M059J (cell line): ENCODE measurements at regions not wholly inside any gene's neighbourhood (a gene's known extent, or its start where the extent isn't known, plus 50 kb on each side); places are given as distances from the start of the nearest gene placed in this dataset.

Experiments
- DNase-seq: peaks from one replicate; pipeline ENCODE4 v3.0.0-alpha.2; 2012; ENCODE audit warnings: low read depth

DNA sequence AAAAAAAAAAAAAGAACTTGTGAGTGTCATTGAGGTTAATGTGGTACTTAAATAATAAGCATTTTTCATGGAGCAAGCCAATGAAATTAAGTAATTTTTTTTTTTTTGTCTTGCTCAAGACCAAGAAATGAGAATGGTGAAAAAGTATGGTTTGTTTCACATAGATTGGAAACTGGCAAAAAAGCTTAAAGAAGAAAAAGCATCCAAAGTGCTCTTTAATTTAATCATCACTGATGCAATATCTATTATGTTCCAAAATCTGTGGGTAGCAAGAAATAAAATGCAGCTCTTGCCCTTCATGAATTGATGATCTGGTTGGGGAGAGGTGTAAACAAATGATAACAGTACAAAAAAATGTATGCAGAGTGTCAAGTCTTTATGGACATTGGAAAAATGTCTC is 980.6 kb downstream of the REEP3 start:
- no peak for DNase-seq

DNA sequence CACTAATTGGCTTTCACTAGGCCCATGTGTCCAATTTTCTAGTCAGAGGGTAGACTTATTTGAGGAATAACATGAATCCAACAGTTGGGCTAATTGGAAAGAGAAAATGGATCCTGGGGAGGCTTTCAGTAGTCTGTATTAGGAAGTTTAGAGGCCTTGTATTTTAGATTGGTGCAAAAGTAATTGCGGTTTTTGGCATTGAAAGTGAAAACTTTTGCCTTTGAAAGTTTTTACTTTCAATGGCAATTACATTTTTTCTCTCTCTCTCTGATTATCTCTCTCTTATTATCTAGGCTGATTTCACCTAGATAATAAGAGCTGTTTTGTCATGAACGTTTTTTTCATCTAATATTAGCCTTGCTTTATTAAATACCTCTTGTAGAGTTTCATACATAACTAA is 981.7 kb downstream of the REEP3 start:
- DNase-seq = no peak

DNA sequence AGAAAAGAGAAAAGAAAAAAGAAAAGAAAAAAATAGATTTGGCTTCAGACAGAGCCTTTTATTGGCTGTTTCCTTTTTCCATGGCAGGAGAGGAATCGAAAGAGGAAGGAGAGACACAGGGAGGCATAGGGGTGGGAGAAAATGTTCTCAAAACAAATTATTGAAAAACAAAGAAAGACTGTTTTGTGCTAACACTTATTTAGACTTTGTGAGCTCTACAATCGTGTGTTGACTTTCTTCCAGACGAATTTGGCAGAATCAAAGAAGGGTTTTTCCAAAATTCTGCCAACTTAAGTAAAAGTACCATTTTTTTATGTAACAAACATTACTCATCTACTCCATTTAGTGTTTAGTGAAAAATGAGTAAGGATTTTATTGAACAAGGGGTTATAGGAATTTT is 982.2 kb downstream of the REEP3 start:
- DNase-seq = no peak

DNA sequence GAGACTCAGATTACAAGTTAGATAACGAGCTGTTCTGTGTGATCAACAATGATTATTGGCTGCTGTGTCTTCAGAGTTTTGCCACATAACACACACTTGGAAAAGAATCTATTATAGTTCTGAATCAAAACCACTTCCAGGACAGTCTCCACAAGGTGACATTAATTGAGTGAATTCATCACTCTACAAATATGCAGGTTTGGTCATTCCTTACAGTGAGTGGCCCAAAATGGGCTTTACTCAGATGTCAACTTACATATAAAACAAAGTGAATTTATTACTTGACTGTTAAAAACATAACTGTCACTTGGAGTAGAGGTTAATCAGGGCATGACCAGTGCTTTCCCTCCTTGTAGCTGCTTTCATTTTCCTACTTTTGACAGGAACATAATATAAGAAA is 984.3 kb downstream of the REEP3 start:
- peak; percentile 5 for DNase-seq

DNA sequence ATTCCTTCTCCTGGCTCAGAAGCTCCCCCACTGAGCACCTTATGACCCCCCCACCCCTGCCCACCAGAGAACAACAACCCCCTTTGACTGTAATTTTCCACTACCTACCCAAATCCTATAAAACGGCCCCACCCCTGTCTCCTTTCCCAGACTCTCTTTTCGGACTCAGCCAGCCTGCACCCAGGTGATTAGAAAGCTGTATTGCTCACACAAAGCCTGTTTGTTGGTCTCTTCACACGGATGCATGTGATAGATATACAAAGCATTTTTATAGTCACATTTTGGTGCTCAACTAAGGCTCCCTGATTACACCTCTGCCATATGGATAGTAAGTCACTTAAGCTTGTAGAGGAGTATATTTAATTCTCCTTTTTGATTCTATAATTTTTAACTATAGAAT is 985.8 kb downstream of the REEP3 start:
- DNase-seq = no peak

DNA sequence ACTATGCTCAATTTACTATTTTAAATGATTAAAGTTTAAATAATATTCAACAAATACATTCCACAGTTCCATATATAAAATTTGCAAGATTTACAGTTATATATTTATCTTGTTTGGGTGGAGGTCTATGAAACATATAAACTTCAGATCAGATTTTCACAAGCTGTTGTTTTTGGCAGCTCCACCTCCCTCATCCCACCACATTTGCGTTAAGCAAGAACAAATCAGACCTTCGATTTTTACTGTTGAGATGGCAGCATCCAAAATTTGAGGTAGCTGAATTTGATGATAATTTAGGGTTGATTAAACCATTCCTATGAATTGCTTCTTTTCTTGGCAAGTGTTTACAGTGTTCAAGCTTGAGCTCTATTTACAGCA is 986.4 kb downstream of the REEP3 start:
- no peak for DNase-seq

DNA sequence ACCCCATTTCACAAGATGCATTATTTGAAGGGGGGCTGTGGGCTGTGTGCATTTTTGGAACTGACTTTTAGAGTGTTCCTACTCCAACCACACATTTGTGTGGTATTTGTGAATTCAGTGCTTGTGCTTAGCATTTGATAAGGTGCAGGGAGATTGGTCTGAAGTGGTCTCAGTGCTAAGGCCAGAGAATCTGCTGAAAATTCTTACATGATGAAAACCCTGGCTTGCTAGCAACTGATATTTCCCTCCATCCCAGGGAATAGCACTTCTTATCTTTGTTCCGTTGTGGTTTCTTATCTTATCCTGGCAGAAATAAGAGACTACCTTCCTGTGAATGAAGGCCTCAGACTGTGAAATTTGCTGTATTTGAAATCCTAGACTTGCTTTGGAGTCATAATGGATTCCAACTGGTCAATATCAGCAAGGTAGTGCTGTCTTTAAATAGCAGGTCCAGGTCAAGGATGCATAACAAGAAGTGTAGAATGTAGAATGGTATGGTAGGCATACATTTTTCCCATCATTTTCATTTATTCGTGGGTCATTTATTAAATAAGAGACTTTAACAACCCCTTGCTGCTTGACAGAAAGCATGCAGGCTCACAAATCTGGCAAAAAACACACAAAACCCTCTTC is 986.9 kb downstream of the REEP3 start:
- no peak for DNase-seq

DNA sequence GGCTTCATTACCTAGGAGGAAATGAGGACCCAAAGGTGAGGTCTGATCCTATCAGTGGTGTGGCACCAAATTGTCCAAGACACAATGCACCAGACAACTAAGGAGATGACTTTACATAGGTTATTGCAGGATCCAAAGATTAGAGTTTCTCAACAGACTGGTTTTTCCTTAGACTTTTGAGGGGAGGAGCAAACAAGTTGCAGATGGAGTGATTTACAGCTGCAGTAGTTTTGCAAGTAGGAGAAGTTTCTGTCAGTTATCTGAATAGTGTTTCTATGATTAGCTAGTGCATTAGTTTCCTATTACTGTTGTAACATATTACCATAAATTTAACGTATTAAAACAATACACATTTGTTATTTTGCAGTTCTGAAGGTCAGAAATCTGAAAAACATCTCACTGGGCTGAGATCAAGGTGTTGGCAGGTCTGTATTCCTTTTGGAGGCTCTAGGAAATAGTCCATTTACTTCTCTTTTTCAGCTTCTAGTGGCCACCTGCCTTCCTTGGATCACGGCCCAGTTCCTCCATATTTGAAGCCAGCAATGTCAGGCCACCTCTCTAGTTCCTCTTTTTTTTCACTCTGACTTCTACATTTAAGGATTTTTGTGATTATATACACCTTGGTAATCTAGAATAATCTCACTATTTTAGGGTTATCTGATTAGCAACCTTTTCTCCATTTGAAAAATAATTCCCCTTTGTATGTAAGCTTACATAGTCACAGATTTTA is 994.9 kb downstream of the REEP3 start:
- no peak for DNase-seq

DNA sequence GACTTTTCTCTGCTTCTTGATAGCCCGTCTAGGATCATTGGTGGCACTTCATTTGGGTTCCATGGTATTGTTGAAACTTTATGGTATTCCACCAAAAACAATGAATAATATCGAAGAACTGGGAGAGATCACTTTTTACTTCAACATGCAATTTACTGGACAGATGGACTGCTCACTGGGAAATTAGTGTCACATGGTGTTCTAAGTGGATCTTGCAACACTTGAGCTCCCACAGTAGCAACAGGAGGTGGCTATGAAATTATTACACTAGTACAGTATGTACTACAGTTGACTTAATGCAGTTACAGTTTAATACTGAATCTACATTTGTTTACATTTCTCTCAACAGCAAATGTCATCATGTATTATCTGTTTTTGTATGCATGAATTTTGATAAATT is 997.3 kb downstream of the REEP3 start:
- DNase-seq = no peak

DNA sequence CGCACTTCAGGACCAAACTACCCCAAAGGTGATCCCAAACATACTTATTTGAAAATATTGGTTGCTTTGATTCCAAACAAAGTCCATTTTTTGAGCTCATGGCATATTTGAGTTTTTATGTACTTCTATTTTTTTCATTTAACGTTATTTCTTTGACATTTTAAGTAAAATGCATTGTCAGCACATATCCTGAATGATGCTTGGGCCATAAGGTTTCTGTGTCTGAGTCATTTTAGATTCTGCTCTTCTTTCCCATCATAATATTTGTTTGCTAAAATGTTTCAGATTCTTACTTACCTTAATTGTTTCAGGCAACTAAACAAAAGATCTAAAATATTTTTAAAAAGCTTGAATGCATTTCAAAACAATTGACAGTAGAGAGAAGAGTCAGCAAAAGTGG is 998.2 kb downstream of the REEP3 start:
- no peak for DNase-seq

DNA sequence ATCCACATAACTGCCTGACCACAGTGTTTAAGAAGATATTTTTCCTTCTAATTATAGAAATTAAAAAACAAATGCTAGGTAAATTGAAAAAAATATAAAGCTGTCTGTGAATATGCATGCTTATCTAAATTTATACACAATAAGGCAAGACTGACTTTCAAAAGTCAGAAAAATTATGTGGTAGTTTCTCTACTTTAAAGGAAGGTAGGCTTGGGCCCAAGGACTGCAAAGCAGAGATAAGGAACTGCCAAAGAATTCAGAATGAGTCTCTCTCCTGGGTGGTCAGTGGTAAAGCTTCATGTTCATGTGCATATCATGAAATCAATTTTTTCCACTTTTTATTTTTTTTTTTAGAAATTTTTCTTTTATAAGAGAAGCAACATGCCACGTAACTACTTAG is 998.6 kb downstream of the REEP3 start:
- no peak for DNase-seq

DNA sequence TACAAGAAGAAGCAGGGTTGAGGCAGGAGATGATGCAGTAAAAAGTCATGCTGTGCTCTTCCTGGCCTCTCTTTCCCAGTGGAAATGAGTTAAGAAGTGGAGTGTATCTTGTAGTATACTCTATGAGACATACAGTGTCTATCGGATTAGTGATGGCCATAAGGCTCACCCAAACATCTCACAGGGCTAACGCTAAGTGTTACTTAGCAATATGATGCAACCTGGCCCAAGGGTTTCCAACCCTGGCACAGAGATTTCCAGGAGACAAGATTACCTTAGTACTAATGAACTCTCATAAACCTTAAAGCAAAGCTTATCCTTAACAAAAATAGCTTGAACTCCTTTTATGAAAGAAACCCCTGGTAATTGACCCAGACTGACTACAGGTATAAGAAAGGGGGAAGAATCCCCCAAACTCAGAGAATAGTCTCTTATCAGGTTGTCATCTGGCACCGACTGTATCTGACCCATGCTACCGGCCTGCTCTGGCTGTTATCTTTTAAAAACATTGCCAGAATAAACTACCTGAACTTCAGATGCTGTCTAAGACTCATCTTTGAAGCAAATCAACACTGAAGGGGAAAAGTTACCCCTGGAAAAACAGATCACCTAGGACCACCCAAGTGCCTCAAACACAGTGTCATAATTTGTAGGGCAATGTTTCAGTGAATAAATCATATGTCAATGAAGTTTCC is 1002.0 kb downstream of the REEP3 start:
- no peak for DNase-seq

DNA sequence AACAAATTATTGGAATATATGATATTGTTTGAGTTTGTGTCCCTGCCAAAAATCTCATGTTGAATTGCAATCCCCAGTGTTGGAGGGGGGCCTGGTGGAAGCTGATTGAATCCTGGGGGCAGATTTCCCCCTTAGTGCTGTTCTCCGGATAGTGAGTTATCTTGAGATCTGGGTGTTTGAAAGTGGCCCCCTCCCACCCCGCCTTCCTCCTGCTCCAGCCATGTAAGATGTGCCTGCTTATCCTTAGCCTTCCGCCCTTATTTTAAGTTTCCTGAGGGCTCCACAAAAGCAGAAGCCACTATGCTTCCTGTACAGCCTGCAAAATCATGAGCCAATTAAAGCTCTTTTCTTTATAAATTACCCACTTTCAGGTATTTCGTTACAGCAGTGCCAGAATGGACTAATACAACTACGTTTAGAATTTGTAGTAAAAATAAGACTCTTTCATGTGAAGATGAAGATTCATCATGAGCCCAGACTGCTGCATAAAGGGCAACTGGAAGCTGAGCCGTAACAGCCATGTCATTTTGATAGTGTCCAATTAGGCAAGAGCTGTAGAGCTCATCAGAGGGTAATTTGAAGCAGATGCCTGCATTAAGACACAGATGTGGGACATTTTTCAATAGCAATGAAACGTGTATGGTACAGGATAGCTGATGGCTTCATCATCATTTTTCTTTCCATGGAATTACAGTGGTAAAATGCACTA is 1007.2 kb downstream of the REEP3 start:
- no peak for DNase-seq

DNA sequence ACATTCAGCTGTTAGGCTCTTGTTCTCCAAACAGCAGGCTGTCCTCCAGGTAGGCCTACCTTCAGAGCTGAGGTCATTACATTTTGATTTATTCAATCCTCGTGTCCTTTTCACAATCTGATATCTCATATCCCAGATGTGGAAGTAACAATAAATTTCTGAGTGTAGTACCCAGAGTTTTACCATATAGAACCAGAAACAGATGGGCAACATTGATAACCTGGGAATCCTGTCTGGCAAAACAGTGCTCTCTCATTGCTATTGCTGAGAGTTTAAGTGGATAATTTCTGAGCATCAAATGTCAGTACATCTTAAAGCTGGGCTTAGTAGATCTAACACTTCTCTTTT is 1007.8 kb downstream of the REEP3 start:
- no peak for DNase-seq

DNA sequence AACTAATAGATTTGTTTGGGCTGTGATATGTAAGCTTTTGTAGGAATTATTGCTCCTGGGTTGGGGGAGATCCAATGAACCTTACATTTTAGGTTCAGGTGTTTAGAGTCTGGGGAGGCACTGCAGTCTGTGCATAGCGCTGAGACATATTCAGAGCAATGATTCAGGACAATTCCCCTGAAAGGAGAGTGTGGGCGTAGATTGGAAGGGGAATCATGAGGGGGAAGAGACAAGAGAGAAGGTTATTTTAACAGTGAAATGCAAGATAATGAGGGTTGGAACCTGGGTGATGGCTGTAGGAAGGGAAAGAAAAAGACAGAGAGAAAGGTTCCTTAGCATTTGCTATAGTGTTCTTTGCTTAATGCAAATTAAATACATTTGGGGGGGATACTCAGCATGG is 1013.4 kb downstream of the REEP3 start:
- DNase-seq = no peak

DNA sequence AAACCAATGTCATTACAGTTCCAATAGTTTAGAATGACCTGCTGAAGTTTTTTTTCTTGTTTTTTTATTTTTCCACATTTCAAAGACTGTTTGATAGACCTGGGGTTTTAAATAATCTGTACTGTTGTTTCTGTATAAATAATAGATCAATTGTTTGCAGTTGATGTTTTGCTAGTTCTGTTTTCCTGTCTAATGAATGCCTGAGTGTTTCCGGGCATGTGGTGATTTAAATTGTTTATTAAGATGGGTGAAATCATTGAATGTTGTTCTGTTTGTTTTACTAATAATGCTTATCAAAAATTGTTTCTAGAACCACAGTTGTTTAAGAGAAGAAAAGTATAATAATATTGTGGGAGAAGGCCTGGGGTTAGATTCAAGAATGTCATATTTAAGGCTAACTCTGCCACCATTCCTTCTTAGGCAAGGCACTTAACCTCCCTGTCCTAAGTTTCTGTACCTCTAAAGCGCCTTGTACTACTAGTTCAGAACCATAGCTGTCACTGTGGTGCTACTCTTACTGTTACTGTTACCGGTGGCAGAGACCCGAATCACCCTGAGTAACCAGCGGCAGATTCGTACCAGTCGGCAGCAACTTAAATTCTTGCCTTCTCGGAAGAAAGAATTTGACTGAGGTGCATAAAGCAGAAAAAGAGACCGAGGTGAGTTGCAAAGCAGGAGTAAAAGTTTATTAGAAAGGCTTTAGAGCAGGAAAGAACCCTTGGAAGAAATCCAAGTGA is 1014.1 kb downstream of the REEP3 start:
- no peak for DNase-seq

DNA sequence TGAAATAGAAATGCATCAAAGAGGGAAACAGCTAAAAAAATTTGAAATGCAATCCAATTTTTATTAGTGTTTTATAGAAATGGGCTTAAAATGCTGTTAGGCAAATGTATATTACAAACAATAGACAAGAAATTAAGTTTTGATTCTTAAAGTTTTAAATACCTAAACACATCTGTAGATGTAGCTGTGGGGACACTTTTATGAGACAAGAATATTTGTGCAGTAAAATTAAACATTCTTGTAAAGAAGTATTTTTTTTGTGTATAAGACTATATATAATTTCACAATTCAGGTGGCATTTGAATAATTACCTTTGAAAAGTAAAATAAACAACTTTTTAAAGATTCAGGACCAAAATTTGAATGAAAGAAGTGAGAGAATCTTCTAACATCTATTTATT is 1015.9 kb downstream of the REEP3 start:
- DNase-seq = no peak

DNA sequence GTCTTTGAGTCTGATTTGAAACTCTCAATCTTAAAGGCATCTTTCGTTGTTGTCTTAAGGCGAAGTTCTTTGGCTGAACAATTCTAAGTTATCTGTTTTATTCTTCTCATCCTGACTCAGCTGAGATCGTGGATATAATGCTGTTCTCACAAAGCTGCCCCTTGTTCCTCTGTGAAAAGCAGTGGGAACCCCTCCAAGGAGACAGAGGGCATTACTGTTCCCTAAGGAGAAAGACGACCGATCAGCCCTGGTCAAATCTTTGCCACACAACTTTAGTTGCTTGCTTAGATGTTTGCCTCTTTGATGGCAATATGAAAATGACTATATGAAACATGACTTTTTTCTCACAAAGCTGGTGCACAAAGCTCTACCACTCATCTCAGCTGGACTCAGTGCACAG is 1016.7 kb downstream of the REEP3 start:
- DNase-seq = no peak

DNA sequence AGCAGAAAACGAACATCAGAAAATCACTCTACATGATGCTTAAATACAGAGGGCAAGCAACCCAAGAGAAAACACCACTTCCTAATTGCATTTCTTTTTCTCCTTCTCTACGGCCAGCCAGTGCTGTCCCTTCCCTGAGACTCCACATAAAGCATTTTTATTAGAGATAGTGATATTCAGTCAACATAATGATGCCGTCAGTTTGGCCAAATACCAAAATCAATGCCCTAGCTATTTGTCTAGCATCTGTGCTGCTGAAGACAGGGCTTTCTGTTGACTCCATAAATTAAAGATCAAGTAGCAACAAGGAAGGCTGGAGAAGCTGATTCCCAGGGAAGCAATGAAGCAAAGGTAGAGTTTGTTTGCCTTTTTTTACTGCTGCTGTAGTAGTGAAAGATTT is 1024.9 kb downstream of the REEP3 start:
- DNase-seq = no peak

DNA sequence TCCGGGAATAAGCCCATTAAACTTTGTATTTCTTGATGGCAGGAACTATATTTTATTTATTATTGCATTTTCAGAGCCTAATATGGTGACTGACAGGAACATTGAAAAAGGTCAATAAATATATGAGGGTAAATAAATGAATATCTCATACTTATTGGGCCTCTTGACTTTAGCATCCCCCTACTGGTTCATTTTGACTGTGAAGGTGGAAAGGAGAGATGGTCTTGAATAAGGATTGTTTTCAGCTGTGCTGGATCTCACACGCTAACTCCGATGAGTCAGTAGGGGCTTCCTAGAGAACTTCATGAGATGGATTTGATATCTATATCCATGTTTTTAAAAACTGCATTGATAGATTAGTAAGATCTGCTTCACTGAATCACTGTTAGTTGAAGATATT is 1026.0 kb downstream of the REEP3 start:
- no peak for DNase-seq

DNA sequence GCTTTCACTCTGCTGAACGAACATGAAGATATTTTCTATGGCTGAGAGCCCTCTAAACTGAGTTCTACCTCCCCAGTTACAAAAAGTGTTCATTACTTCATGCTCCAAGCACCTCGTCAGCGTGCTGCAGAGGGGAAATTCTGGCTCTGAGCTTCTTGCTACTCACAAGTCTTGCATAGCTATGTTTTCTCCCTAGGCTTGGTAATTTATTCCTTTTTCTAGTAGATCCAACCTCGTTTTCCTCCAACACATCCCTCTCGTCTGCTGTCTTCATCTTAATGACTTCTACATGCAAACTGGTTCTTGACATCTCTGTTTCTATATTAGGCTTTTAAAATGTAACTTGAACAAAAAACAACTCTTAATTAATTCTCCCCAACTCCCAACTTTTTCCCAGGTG is 1034.5 kb downstream of the REEP3 start:
- no peak for DNase-seq
